ENCODE measurements at regions not wholly inside any gene's neighbourhood (a gene's known extent, or its start where the extent isn't known, plus 50 kb on each side); places are given as distances from the start of the nearest gene placed in this dataset.

DNA sequence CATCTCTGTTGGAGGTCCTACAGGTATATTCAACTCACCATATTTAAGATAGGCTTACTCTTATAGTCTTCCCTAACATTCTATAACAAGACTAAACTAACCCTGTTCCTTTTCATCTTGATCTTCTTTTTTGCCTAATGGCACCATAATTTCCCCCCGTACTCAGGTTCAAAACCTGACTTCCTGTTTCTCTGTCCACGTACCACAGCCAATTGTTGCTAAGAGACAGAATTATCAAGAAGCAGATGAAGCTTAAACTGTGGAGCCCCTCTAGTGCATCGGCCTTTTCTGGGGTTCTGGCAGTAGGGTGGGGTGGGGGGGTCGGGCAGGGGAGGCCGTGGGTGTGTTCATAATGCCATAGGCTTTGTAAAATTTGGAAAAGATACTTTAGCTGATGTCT, 109.2 kb downstream of the EVX1 start:
- in situ Hi-C loops (cut with HindIII; ENCODE audit: low pct_unique_long_range_greater_than_20kb, low sequenced_read_pairs) = no loop called here

DNA sequence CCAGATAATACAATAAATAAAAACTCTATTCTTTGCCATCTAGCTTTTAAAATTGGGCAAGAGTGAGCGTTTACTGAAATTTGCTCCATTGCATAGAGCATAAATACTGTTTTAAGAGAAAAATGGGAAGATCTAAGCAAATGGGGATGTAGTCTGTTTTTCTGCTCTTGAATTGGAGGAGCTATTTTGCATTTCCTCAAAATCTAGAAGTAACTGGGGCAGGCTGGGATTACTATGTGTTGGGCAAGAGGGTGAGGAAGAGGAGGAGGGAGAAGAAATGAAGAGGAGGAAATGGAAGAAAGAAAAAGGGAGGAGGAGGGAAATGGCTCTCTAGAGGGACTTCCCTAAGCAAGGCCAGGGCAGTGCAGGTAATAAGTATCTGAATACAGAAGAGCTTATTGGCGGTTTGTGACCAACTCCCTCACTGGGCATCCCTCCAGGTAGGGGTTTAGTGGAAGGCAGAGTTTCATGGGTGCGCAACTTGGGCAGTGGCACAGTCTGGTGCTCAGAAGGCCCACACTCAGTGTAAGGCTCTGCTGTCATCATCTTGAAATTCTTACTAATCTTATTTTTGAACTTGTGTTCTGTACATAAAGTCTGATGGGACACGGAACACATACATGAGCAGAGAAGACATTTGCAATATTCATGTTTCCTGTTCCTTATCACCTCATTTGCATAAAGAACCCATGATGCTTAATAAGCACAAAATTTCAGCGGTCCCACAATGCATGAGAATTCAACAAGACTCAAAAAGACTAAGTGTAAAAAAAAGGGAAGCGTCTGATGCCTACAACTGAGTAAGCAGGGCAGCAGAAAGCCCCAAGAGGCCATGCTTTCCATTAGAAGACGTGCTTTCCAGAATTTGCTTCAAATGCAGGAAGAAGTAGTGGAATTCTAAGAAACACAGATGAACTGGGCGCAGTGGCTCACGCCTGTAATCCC, 116.9 kb downstream of the EVX1 start:
- DNase-seq (ENCODE audit: low read depth, low spot score) = no peak
- in situ Hi-C loops (cut with HindIII; ENCODE audit: low pct_unique_long_range_greater_than_20kb, low sequenced_read_pairs) = no loop called here

More for the DNA sequence above, 109.2 kb downstream of the EVX1 start:
- no peak for DNase-seq (ENCODE audit: low read depth, low spot score)

GRCh38 chr7:27361522-27361921, 118.9 kb downstream of the EVX1 start:
- no peak for DNase-seq (ENCODE audit: low read depth, low spot score)
- in situ Hi-C loops (cut with HindIII; ENCODE audit: low pct_unique_long_range_greater_than_20kb, low sequenced_read_pairs) = no loop called here

- in situ Hi-C loops (cut with HindIII; ENCODE audit: low pct_unique_long_range_greater_than_20kb, low sequenced_read_pairs) = no loop called here
- no peak for DNase-seq (ENCODE audit: low read depth, low spot score)
Measured at GRCh38 chr7:27362026-27362425, 119.4 kb downstream of the EVX1 start.

- in situ Hi-C loops (cut with HindIII; ENCODE audit: low pct_unique_long_range_greater_than_20kb, low sequenced_read_pairs) = no loop called here
- DNase-seq (ENCODE audit: low read depth, low spot score) = no peak
Measured at GRCh38 chr7:27364344-27364758, 121.7 kb downstream of the EVX1 start.

- DNase-seq (ENCODE audit: low read depth, low spot score) = no peak
- in situ Hi-C loops (cut with HindIII; ENCODE audit: low pct_unique_long_range_greater_than_20kb, low sequenced_read_pairs) = no loop called here
Measured at GRCh38 chr7:27367179-27367932, 124.8 kb downstream of the EVX1 start.

DNA sequence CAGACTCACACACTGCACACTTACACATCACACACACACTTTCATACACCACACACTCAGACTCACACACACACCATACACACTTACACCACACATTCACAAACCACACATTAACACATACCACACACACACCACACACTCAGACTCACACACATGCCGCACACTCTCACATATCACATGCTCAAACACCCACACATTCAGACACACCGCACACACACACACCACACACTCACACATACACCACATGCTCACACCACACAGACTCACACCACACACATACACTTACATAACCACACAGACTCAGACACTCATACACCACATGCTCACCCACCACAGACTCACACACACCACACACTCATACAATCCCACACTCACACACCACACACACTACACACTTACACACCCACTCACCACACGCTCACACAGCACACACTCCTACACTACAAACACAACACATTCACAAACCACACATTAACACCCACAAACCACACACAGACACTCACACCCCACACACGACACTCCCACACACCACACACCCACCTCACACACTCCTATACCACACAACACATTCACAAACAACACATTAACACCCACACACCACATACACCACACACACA, 125.4 kb downstream of the EVX1 start:
- in situ Hi-C loops (cut with HindIII; ENCODE audit: low pct_unique_long_range_greater_than_20kb, low sequenced_read_pairs) = no loop called here
- no peak for DNase-seq (ENCODE audit: low read depth, low spot score)

GRCh38 chr7:27374958-27375841, 132.6 kb downstream of the EVX1 start:
- no peak for DNase-seq (ENCODE audit: low read depth, low spot score)
- in situ Hi-C loops (cut with HindIII; ENCODE audit: low pct_unique_long_range_greater_than_20kb, low sequenced_read_pairs) = no loop called here

GRCh38 chr7:27375958-27376357, 133.4 kb downstream of the EVX1 start:
- in situ Hi-C loops (cut with HindIII; ENCODE audit: low pct_unique_long_range_greater_than_20kb, low sequenced_read_pairs) = no loop called here
- no peak for DNase-seq (ENCODE audit: low read depth, low spot score)

- DNase-seq (ENCODE audit: low read depth, low spot score) = peak; percentile 57
- in situ Hi-C loops (cut with HindIII; ENCODE audit: low pct_unique_long_range_greater_than_20kb, low sequenced_read_pairs) = no loop called here
Measured at GRCh38 chr7:27377988-27378387, 135.4 kb downstream of the EVX1 start.

GRCh38 chr7:27382307-27382706, 139.7 kb downstream of the EVX1 start:
- no peak for DNase-seq (ENCODE audit: low read depth, low spot score)
- in situ Hi-C loops (cut with HindIII; ENCODE audit: low pct_unique_long_range_greater_than_20kb, low sequenced_read_pairs) = no loop called here

DNA sequence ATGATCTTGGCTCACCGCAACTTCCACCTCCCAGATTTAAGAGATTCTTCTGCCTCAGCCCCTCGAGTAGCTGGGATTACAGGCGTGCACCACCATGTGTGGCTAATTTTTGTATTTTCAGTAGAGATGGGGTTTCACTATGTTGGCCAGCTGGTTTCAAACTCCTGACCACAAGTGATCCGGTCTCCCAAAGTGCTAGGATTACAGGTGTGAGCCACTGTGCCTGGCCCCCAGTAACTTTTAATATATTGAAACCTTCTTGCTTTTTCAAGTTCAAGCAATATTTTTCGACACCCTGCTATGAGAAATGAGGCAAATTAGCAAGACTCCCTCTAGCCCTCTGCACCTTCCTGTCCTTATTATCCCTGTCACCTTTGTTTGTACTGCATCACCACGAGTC, 144.0 kb downstream of the EVX1 start:
- DNase-seq (ENCODE audit: low read depth, low spot score) = no peak
- in situ Hi-C loops (cut with HindIII; ENCODE audit: low pct_unique_long_range_greater_than_20kb, low sequenced_read_pairs) = no loop called here

DNA sequence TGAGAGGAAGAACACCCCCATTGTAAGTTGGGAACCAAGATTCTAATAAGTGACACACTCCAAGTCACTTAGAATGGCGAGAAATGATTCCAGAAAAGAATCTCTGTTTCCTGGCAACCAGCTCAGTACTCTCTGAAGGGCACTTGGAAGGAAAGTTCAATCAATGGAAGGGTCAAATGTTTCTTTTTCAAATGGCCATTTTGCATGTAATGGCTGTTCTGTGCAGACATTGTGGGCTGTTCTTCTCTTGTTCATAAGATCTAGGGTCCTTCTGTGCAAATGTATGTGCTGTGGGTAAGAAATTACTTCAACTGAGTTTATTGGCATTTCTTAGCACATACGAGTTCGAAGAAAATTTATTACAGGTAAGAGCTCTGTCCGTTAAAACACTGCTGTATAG, 145.3 kb downstream of the EVX1 start:
- in situ Hi-C loops (cut with HindIII; ENCODE audit: low pct_unique_long_range_greater_than_20kb, low sequenced_read_pairs) = no loop called here
- DNase-seq (ENCODE audit: low read depth, low spot score) = no peak

DNA sequence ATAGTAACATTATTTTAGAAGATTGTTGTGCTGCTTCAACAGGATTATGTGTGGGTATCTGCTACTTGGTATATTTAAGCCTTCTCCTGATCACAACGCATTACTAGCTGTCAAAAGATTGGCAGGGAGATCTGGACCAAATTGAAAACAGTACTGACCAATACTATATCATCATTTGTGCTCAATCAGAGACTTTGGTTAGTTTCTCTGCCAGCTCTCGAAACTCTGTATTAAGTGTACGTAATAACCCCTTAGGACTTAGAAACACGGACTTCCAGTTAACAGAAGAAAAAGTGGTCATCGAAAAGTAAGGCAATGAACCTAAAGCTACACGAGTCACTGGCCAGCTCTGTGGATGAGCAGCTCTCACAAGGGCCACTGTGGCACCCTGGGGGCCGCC, 146.0 kb downstream of the EVX1 start:
- in situ Hi-C loops (cut with HindIII; ENCODE audit: low pct_unique_long_range_greater_than_20kb, low sequenced_read_pairs) = no loop called here

GRCh38 chr7:27389496-27389895, 146.9 kb downstream of the EVX1 start:
- in situ Hi-C loops (cut with HindIII; ENCODE audit: low pct_unique_long_range_greater_than_20kb, low sequenced_read_pairs) = no loop called here
- DNase-seq (ENCODE audit: low read depth, low spot score) = no peak

More for the DNA sequence above, 146.0 kb downstream of the EVX1 start:
- no peak for DNase-seq (ENCODE audit: low read depth, low spot score)

- no peak for DNase-seq (ENCODE audit: low read depth, low spot score)
- in situ Hi-C loops (cut with HindIII; ENCODE audit: low pct_unique_long_range_greater_than_20kb, low sequenced_read_pairs) = no loop called here
Measured at GRCh38 chr7:27392477-27392876, 149.9 kb downstream of the EVX1 start.

DNA sequence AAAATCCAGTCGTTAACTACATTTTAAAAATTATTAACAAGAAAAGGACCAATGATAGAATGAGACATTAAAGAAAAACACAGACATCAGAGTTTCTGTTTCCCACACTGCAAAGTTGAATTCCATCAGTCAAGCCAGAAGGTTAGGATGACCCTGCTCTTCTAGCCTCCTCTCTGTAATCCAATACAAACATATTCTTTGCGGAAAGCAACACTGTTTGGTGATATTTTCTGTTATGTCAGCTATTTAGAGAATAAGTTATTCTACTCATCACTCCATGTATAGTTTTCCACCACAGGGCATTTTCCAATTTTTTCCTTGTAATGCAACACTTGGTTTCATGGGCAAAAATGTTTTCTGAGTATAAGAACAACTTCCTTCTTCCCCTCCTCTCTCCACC, 152.3 kb downstream of the EVX1 start:
- no peak for DNase-seq (ENCODE audit: low read depth, low spot score)
- in situ Hi-C loops (cut with HindIII; ENCODE audit: low pct_unique_long_range_greater_than_20kb, low sequenced_read_pairs) = no loop called here

Data from SK-MEL-5 (cell line).